ENCODE measurements at regions not wholly inside any gene's neighbourhood (a gene's known extent, or its start where the extent isn't known, plus 50 kb on each side); places are given as distances from the start of the nearest gene placed in this dataset.

DNA sequence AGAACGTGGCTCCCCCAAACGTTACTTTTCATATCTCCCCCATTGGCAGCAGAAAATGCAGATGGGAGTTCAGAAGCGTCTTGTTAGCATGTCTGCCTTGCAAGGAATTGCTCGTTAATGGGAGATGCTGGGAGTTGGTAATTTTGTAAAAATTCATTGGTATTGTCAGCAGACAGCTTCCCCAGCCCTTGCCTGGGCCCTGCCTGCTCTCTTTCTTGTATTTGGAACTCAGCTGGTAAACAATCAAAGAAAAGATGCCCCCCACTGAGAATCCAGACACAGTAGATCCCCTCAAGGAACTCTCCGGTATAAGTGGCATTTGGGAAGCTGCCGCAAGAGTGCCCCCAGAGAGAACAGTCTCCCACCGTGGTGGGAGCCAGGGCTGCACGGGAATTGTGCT is 94.4 kb upstream of the IGSF21 start:
- no peak for TF ChIP-seq RFX5 (IDR thresholded peaks at IDR 0.05; ENCODE audit: borderline replicate concordance, low read depth, low read length)
- no peak for TF ChIP-seq POLR2AphosphoS5 (IDR thresholded peaks at IDR 0.05; ENCODE audit: low read depth, low read length)
- TF ChIP-seq EP300 (IDR thresholded peaks at IDR 0.05; ENCODE audit: borderline replicate concordance in 1 of 2, low read depth in 2 of 2, low read length in 2 of 2): no peak
- TF ChIP-seq GABPA (IDR thresholded peaks at IDR 0.05; ENCODE audit: borderline replicate concordance, insufficient read depth, low read length): no peak
- no peak for TF ChIP-seq RAD21 (IDR thresholded peaks at IDR 0.05 in 1 of 2, conservative IDR thresholded peaks at IDR 0.05 in 1 of 2; ENCODE audit: low read depth in 2 of 2, low read length in 2 of 2)
- TF ChIP-seq, protein P1, sequence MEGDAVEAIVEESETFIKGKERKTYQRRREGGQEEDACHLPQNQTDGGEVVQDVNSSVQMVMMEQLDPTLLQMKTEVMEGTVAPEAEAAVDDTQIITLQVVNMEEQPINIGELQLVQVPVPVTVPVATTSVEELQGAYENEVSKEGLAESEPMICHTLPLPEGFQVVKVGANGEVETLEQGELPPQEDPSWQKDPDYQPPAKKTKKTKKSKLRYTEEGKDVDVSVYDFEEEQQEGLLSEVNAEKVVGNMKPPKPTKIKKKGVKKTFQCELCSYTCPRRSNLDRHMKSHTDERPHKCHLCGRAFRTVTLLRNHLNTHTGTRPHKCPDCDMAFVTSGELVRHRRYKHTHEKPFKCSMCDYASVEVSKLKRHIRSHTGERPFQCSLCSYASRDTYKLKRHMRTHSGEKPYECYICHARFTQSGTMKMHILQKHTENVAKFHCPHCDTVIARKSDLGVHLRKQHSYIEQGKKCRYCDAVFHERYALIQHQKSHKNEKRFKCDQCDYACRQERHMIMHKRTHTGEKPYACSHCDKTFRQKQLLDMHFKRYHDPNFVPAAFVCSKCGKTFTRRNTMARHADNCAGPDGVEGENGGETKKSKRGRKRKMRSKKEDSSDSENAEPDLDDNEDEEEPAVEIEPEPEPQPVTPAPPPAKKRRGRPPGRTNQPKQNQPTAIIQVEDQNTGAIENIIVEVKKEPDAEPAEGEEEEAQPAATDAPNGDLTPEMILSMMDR (IDR thresholded peaks at IDR 0.05; ENCODE audit: control extremely low read depth in 1 of 3, insufficient read depth in 1 of 3, low read depth in 1 of 3, low read length in 3 of 3): no peak
- no peak for TF ChIP-seq HDAC2 (IDR thresholded peaks at IDR 0.05; ENCODE audit: borderline replicate concordance in 1 of 2, low read depth in 2 of 2, low read length in 2 of 2)
- no peak for TF ChIP-seq SP1 (IDR thresholded peaks at IDR 0.05; ENCODE audit: low read depth, low read length)
- TF ChIP-seq BACH1 (IDR thresholded peaks at IDR 0.05; ENCODE audit: low read length): no peak
- no peak for TF ChIP-seq YY1 (IDR thresholded peaks at IDR 0.05; ENCODE audit: low read depth, low read length)
- no peak for TF ChIP-seq SRF (IDR thresholded peaks at IDR 0.05; ENCODE audit: low read depth, low read length)
- TF ChIP-seq EGR1 (IDR thresholded peaks at IDR 0.05; ENCODE audit: borderline replicate concordance, low read depth, low read length): no peak
